H1 (cell line): ENCODE measurements at regions not wholly inside any gene's neighbourhood (a gene's known extent, or its start where the extent isn't known, plus 50 kb on each side); places are given as distances from the start of the nearest gene placed in this dataset.

Experiments used
- CTCF ChIA-PET: fragments of 300-600 bp; sonication (Branson Sonifier 250); formaldehyde crosslinking; loops from one replicate; lab custom pipeline; 2021; ENCODE audit not compliant: partially characterized antibody; lab: Charles Lee
- POLR2A ChIA-PET: fragments of 300-600 bp; sonication (Branson Sonifier 250); formaldehyde crosslinking; loops from one replicate; lab custom pipeline; 2021; ENCODE audit warnings: inconsistent platforms; ENCODE audit not compliant: partially characterized antibody; lab: Charles Lee
- DNase-seq, 2 experiments: peaks; one replicate each; pipeline versions ENCODE4 v3.0.0 to v3.0.0-alpha.2; 2010 to 2022; ENCODE audit warnings: low spot score in 2 of 2, low read depth in 1 of 2, mixed read lengths in 1 of 2
- FAIRE-seq: peaks from 2 replicates; lab custom pipeline; 2011; peaks lifted over from hg19 to GRCh38; lab: Jason Lieb, UNC
- H2AFZ ChIP-seq: 2 replicates; pipeline ENCODE4 v1.8.1; 2012; ENCODE audit warnings: low read length, inconsistent platforms
- H2AK5ac ChIP-seq: 2 replicates; pipeline ENCODE4 v1.6.1; 2013; ENCODE audit warnings: low read depth, low read length
- H2BK120ac ChIP-seq: replicated peaks from 2 replicates; pipeline ENCODE3; 2013; ENCODE audit warnings: low read depth, low read length, inconsistent platforms
- H2BK12ac ChIP-seq: 2 replicates; pipeline ENCODE4 v1.6.1; 2013; ENCODE audit warnings: low read depth, low read length
- H2BK15ac ChIP-seq: 2 replicates; pipeline ENCODE4 v1.6.1; 2013; ENCODE audit warnings: low read length
- H2BK20ac ChIP-seq: 2 replicates; pipeline ENCODE4 v1.6.1; 2013; ENCODE audit warnings: low read length
- H2BK5ac ChIP-seq: 2 replicates; pipeline ENCODE4 v1.6.1; 2013; ENCODE audit warnings: low read depth, low read length
- H3K14ac ChIP-seq: 2 replicates; pipeline ENCODE4 v1.6.1; 2013; ENCODE audit warnings: inconsistent platforms; ENCODE audit not compliant: insufficient read length
- H3K18ac ChIP-seq: 2 replicates; pipeline ENCODE4 v1.6.1; 2013; ENCODE audit warnings: low read length; ENCODE audit errors: extremely low read depth
- H3K23ac ChIP-seq: 2 replicates; pipeline ENCODE4 v1.6.1; 2013; ENCODE audit warnings: inconsistent platforms; ENCODE audit not compliant: insufficient read length
- H3K23me2 ChIP-seq: 2 replicates; pipeline ENCODE4 v1.6.1; 2013; ENCODE audit warnings: low read depth, low read length
- H3K27ac ChIP-seq: 2 replicates; pipeline ENCODE4 v1.6.1; 2011; ENCODE audit warnings: low read depth, low read length, inconsistent platforms
- H3K27me3 ChIP-seq, 4 experiments: replicated peaks in 1 of 4; 1 replicate in 1 of 4; 2 replicates in 3 of 4; pipeline versions ENCODE4 v1.6.1 to v1.8.1; 2011 to 2013; ENCODE audit warnings: low read length in 3 of 4, mild to moderate bottlenecking in 3 of 4, inconsistent platforms in 2 of 4, mixed read lengths in 2 of 4, moderate library complexity in 1 of 4; ENCODE audit not compliant: control insufficient read depth in 3 of 4, insufficient read depth in 3 of 4; ENCODE audit errors: extremely low read depth in 1 of 4
- H3K36me3 ChIP-seq, 4 experiments: 2 replicates each; pipeline versions ENCODE4 v1.6.1 to v1.8.1; 2011 to 2013; ENCODE audit warnings: mild to moderate bottlenecking in 4 of 4, low read length in 3 of 4, moderate library complexity in 2 of 4, control low read depth in 1 of 4, inconsistent platforms in 1 of 4; ENCODE audit not compliant: insufficient read depth in 4 of 4, control insufficient read depth in 2 of 4
- H3K4ac ChIP-seq: replicated peaks from 2 replicates; pipeline ENCODE3; 2013; ENCODE audit warnings: low read length, low read depth, mixed read lengths, inconsistent platforms; ENCODE audit not compliant: insufficient read length
- H3K4me1 ChIP-seq, 4 experiments: replicated peaks in 1 of 4; 1 replicate in 1 of 4; 2 replicates in 3 of 4; pipeline versions ENCODE4 v1.6.1 to v1.8.1; 2011 to 2013; ENCODE audit warnings: low read length in 3 of 4, inconsistent platforms in 2 of 4, mixed read lengths in 1 of 4; ENCODE audit not compliant: insufficient read depth in 4 of 4, control insufficient read depth in 3 of 4
- H3K4me2 ChIP-seq, 2 experiments: 2 replicates each; pipeline versions ENCODE4 v1.6.1 to v1.8.1; 2011 to 2013; ENCODE audit warnings: low read depth in 2 of 2, low read length in 2 of 2, control low read depth in 1 of 2, inconsistent platforms in 1 of 2, mild to moderate bottlenecking in 1 of 2; ENCODE audit not compliant: insufficient read depth in 1 of 2
- H3K4me3 ChIP-seq, 4 experiments: fragments of 200-600, 300-600 bp in 1 of 4; sonication (generic), shearing (Covaris generic), sonication (Bioruptor Twin) in 1 of 4; 2 replicates each; pipeline versions ENCODE4 v1.5.1 to v1.8.1; 2011 to 2016; ENCODE audit warnings: low read length in 4 of 4, low read depth in 3 of 4, control low read depth in 2 of 4, inconsistent platforms in 2 of 4, mild to moderate bottlenecking in 2 of 4, mixed read lengths in 1 of 4, moderate library complexity in 1 of 4; ENCODE audit not compliant: insufficient read depth in 2 of 4; ENCODE audit errors: extremely low read depth in 1 of 4
- H3K56ac ChIP-seq: replicated peaks from 2 replicates; pipeline ENCODE3; 2013; ENCODE audit warnings: low read depth, mild to moderate bottlenecking, mixed read lengths, low read length, inconsistent platforms; ENCODE audit not compliant: insufficient read length
- H3K79me1 ChIP-seq: 2 replicates; pipeline ENCODE4 v1.6.1; 2013; ENCODE audit warnings: low read depth, low read length, control low read depth
- H3K79me2 ChIP-seq, 2 experiments: 2 replicates each; pipeline versions ENCODE4 v1.6.1 to v1.8.1; 2012 to 2013; ENCODE audit warnings: low read length in 2 of 2, mild to moderate bottlenecking in 2 of 2, inconsistent platforms in 1 of 2; ENCODE audit not compliant: insufficient read depth in 2 of 2, control insufficient read depth in 1 of 2
- H3K9ac ChIP-seq, 4 experiments: replicated peaks in 1 of 4; 1 replicate in 1 of 4; 2 replicates in 3 of 4; pipeline versions ENCODE4 v1.6.1 to v1.8.1; 2011 to 2013; ENCODE audit warnings: low read depth in 3 of 4, low read length in 3 of 4, control low read depth in 2 of 4, mild to moderate bottlenecking in 2 of 4, moderate library complexity in 2 of 4, inconsistent platforms in 1 of 4; ENCODE audit errors: extremely low read depth in 1 of 4
- H3K9me3 ChIP-seq, 2 experiments: 2 replicates each; pipeline versions ENCODE4 v1.6.1 to v1.8.1; 2012 to 2013; ENCODE audit warnings: mild to moderate bottlenecking in 2 of 2, moderate library complexity in 2 of 2, control low read depth in 1 of 2, inconsistent platforms in 1 of 2, low read depth in 1 of 2, low read length in 1 of 2, mixed read lengths in 1 of 2; ENCODE audit not compliant: insufficient read depth in 2 of 2
- H4K20me1 ChIP-seq, 2 experiments: replicated peaks in 1 of 2; 2 replicates each; pipeline versions ENCODE3 to v1.8.1; 2011 to 2013; ENCODE audit warnings: inconsistent platforms in 2 of 2, low read length in 2 of 2, mild to moderate bottlenecking in 1 of 2; ENCODE audit not compliant: insufficient read depth in 2 of 2, control insufficient read depth in 1 of 2
- H4K5ac ChIP-seq: 2 replicates; pipeline ENCODE4 v1.6.1; 2013; ENCODE audit warnings: low read length, low read depth, mixed read lengths, inconsistent platforms; ENCODE audit not compliant: insufficient read length
- H4K8ac ChIP-seq: 2 replicates; pipeline ENCODE4 v1.8.0; 2013; ENCODE audit warnings: mild to moderate bottlenecking, moderate library complexity, low read length, inconsistent platforms; ENCODE audit not compliant: insufficient read depth; ENCODE audit errors: extremely low read depth
- H4K91ac ChIP-seq: replicated peaks from 2 replicates; pipeline ENCODE3; 2013; ENCODE audit warnings: low read length, mixed read lengths, inconsistent platforms; ENCODE audit not compliant: insufficient read length
- BACH1 ChIP-seq: IDR thresholded peaks from 2 replicates; pipeline ENCODE4 v1.6.1; 2012; ENCODE audit warnings: low read length, improper control_type of control experiment
- CBX5 ChIP-seq: fragments of 300-800, 300-1000 bp; sonication (generic); IDR thresholded peaks from 2 replicates; pipeline ENCODE4 v1.7.1; 2016; ENCODE audit warnings: antibody characterized with exemption, low read length, low read depth
- CBX8 ChIP-seq: fragments of 300-800, 300-1000 bp; sonication (generic); IDR thresholded peaks from 2 replicates; pipeline ENCODE4 v1.7.1; 2016; ENCODE audit warnings: low read depth, low read length, borderline replicate concordance
- CEBPB ChIP-seq: IDR thresholded peaks from 2 replicates; pipeline ENCODE4 v1.6.1; 2012; ENCODE audit warnings: low read depth, low read length
- CHD2 ChIP-seq: IDR thresholded peaks from 2 replicates; pipeline ENCODE4 v1.6.1; 2012; ENCODE audit warnings: low read length, improper control_type of control experiment
- EGR1 ChIP-seq: IDR thresholded peaks from 2 replicates; pipeline ENCODE4 v1.6.1; 2011; ENCODE audit warnings: low read depth, low read length, borderline replicate concordance
- EZH2 ChIP-seq: fragments of 200-600 bp; sonication (generic); IDR thresholded peaks from 2 replicates; pipeline ENCODE4 v1.7.1; 2012; ENCODE audit warnings: low read depth, mild to moderate bottlenecking, moderate library complexity, low read length, inconsistent platforms; ENCODE audit not compliant: severe bottlenecking
- FOSL1 ChIP-seq: IDR thresholded peaks from 2 replicates; pipeline ENCODE4 v1.6.1; 2011; ENCODE audit warnings: mild to moderate bottlenecking, low read depth, low read length, moderate library complexity; ENCODE audit not compliant: insufficient read depth
- KDM1A ChIP-seq: fragments of 200-600, 300-600 bp; sonication (generic); IDR thresholded peaks from 2 replicates; pipeline ENCODE4 v1.7.1; 2016; ENCODE audit warnings: mild to moderate bottlenecking, low read length, borderline replicate concordance
- MAFK ChIP-seq: IDR thresholded peaks from 2 replicates; pipeline ENCODE4 v1.6.1; 2012; ENCODE audit warnings: low read depth, mild to moderate bottlenecking, improper control_type of control experiment, low read length
- NRF1 ChIP-seq: IDR thresholded peaks from 2 replicates; pipeline ENCODE4 v1.6.1; 2011; ENCODE audit warnings: mild to moderate bottlenecking, low read depth, low read length, improper control_type of control experiment
- POLR2A ChIP-seq, 2 experiments: IDR thresholded peaks; 1 replicate in 1 of 2; 2 replicates in 1 of 2; pipeline ENCODE4 v1.6.1; 2011; ENCODE audit warnings: low read depth in 2 of 2, low read length in 2 of 2, mild to moderate bottlenecking in 2 of 2; ENCODE audit errors: control extremely low read depth in 1 of 2
- SAP30 ChIP-seq: fragments of 300-600 bp; sonication (generic); IDR thresholded peaks from 2 replicates; pipeline ENCODE4 v1.7.1; 2012; ENCODE audit warnings: low read length, moderate library complexity, mild to moderate bottlenecking, inconsistent platforms; ENCODE audit not compliant: insufficient read depth, insufficient replicate concordance
- SIX5 ChIP-seq: IDR thresholded peaks from 2 replicates; pipeline ENCODE4 v1.6.1; 2011; ENCODE audit warnings: mild to moderate bottlenecking, low read depth, low read length
- SP1 ChIP-seq: IDR thresholded peaks from 2 replicates; pipeline ENCODE4 v1.6.1; 2011; ENCODE audit warnings: low read depth, low read length
- SUZ12 ChIP-seq: fragments of 200-600 bp; sonication (generic); IDR thresholded peaks from 2 replicates; pipeline ENCODE4 v1.6.1; 2012; ENCODE audit warnings: mild to moderate bottlenecking, inconsistent platforms, low read length, moderate library complexity, mixed read lengths
- TAF1 ChIP-seq: IDR thresholded peaks from 2 replicates; pipeline ENCODE4 v1.6.1; 2011; ENCODE audit warnings: mild to moderate bottlenecking, low read depth, low read length
- TCF12 ChIP-seq: IDR thresholded peaks from 2 replicates; pipeline ENCODE4 v1.6.1; 2011; ENCODE audit warnings: low read depth, mild to moderate bottlenecking, low read length
- WGBS, 2 experiments: shearing (Covaris generic) in 1 of 2; methylation state at CpG; one replicate each; pipeline versions ENCODE4 v1.1.6 to v1.1.7; 2013 to 2015; ENCODE audit warnings: low lambda C conversion rate in 2 of 2, mixed read lengths in 2 of 2, inconsistent platforms in 1 of 2, low coverage in 1 of 2, missing lambda C conversion rate in 1 of 2; ENCODE audit not compliant: insufficient replicate concordance in 2 of 2, insufficient coverage in 1 of 2, insufficient read length in 1 of 2; ENCODE audit errors: extremely low coverage in 1 of 2, missing lambda C conversion rate in 1 of 2; 5-methylcytosine and 5-hydroxymethylcytosine counted together

DNA sequence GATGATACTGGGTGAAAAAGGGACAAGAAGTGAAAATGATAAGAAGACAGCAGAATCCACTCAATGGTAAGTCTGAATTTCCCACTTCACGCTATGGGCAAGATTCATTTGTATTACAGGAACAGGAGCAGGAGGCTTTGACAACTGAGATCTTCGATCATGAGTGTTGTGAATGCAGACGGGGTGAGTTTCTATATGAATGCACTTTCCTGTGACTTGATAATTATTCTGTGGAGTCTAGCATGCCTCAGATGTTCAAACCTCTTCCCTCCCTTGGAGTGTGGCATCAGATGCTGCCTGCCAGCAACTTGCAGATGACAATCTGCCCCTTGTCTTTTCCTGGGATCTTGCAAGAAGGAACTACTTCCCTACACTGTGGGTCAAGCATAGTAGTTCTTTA, 225.4 kb downstream of the HLX start:
- CTCF ChIA-PET = no interaction called here
- Histone ChIP-seq H2BK12ac (no peak overlapping the region), H3K9me3 (no peaks in the 10 kb centered on the region), H3K79me1 (no peaks in the 10 kb centered on the region), H2AK5ac (no peak overlapping the region), H2BK15ac (no peak overlapping the region), H3K4me2 (no peak overlapping the region), H3K79me2 (no peaks in the 10 kb centered on the region), H3K56ac (no peak overlapping the region), H2BK20ac (no peak overlapping the region), H3K18ac (no peak overlapping the region), H3K27ac (no peak overlapping the region), H4K91ac (no peak overlapping the region), H2AFZ (no peak overlapping the region), H3K4me1 (no peaks in the 10 kb centered on the region), H3K23ac (no peak overlapping the region), H4K5ac (no peak overlapping the region), H4K8ac (no peak overlapping the region)
- DNase-seq = no peak
- TF ChIP-seq CEBPB (no peak), TAF1 (no peak), FOSL1 (no peak), SUZ12 (no peak), NRF1 (no peak), KDM1A (no peak), EZH2 (no peak), BACH1 (no peak), SIX5 (no peak), MAFK (no peak), POLR2A (IDR thresholded peaks at IDR 0.05; ENCODE audit: control extremely low read depth in 1 of 2, low read depth in 2 of 2, low read length in 2 of 2) (no peak), CBX8 (no peak), CBX5 (no peak), CHD2 (no peak), SP1 (no peak), TCF12 (no peak), EGR1 (no peak), SAP30 (no peak)
- TF ChIP-seq, all 59 proteins: peak for 0
- no peak overlapping the region for H2BK120ac ChIP-seq
- H3K27me3 ChIP-seq = no peaks in the 10 kb centered on the region
- no peak for FAIRE-seq
- no peak overlapping the region for H3K4me3 ChIP-seq
- H3K23me2 ChIP-seq = no peaks in the 10 kb centered on the region
- WGBS, 2 experiments = 97% methylated on average over 3 of the region's 3 CpGs; no CpG with 5 or more reads in 1 of the 2 experiments
- no peak overlapping the region for H3K4ac ChIP-seq
- H4K20me1 ChIP-seq = no peaks in the 10 kb centered on the region
- no peak overlapping the region for H3K9ac ChIP-seq
- no peak overlapping the region for H3K14ac ChIP-seq
- H2BK5ac ChIP-seq = no peak overlapping the region
- H3K36me3 ChIP-seq = no peaks in the 10 kb centered on the region
- POLR2A ChIA-PET = no interaction called here
